HG03575 (cell line): ENCODE measurements at regions not wholly inside any gene's neighbourhood (a gene's known extent, or its start where the extent isn't known, plus 50 kb on each side); places are given as distances from the start of the nearest gene placed in this dataset.

Source experiments
- ATAC-seq: cut with Tn5 transposase; IDR thresholded peaks from one replicate; pipeline ENCODE4 v1.9.1; 2021; ENCODE audit not compliant: unreplicated experiment, insufficient number of reproducible peaks, low FRiP score; ENCODE audit errors: extremely low read depth

GRCh38 chr13:44107357-44108121 lies 227.8 kb downstream of the LACC1 start:
- ATAC-seq: no peak

GRCh38 chr13:44108331-44108858 lies 228.7 kb downstream of the LACC1 start:
- no peak for ATAC-seq

- no peak for ATAC-seq
Observed at GRCh38 chr13:44110091-44110621, 230.5 kb downstream of the LACC1 start.

GRCh38 chr13:44111701-44112100 lies 232.0 kb downstream of the LACC1 start:
- ATAC-seq: no peak

GRCh38 chr13:44112700-44113329 lies 233.1 kb downstream of the LACC1 start:
- no peak for ATAC-seq

GRCh38 chr13:44116562-44117332 lies 237.0 kb downstream of the LACC1 start:
- no peak for ATAC-seq

- no peak for ATAC-seq
Observed at GRCh38 chr13:44117351-44117750, 237.6 kb downstream of the LACC1 start.

GRCh38 chr13:44117816-44118215 lies 238.1 kb downstream of the LACC1 start:
- ATAC-seq: no peak

- no peak for ATAC-seq
Observed at GRCh38 chr13:44118881-44119280, 239.2 kb downstream of the LACC1 start.

- no peak for ATAC-seq
Observed at GRCh38 chr13:44120043-44120442, 240.3 kb downstream of the LACC1 start.

- ATAC-seq: no peak
Observed at GRCh38 chr13:44120849-44121755, 241.4 kb downstream of the LACC1 start.

GRCh38 chr13:44124352-44124751 lies 244.6 kb downstream of the LACC1 start:
- ATAC-seq: no peak

- ATAC-seq: no peak
Observed at GRCh38 chr13:44125943-44126469, 246.3 kb downstream of the LACC1 start.

GRCh38 chr13:44128552-44129001 lies 245.0 kb upstream of the SERP2 start:
- no peak for ATAC-seq

GRCh38 chr13:44129418-44129817 lies 244.2 kb upstream of the SERP2 start:
- no peak for ATAC-seq

- no peak for ATAC-seq
Observed at GRCh38 chr13:44131069-44131614, 242.5 kb upstream of the SERP2 start.

GRCh38 chr13:44132710-44133109 lies 240.9 kb upstream of the SERP2 start:
- no peak for ATAC-seq

- no peak for ATAC-seq
Observed at GRCh38 chr13:44133626-44134025, 240.0 kb upstream of the SERP2 start.
